PFSK-1 (cell line): ENCODE measurements at regions not wholly inside any gene's neighbourhood (a gene's known extent, or its start where the extent isn't known, plus 50 kb on each side); places are given as distances from the start of the nearest gene placed in this dataset.

ENCODE experiments used
- POLR2AphosphoS5 ChIP-seq: IDR thresholded peaks from 2 replicates; pipeline ENCODE4 v1.6.1; 2012; ENCODE audit warnings: low read depth, mild to moderate bottlenecking, control low read depth, low read length, moderate library complexity
- TF ChIP-seq, protein P1 (sequence below), 2 experiments: IDR thresholded peaks; 2 replicates each; pipeline versions ENCODE4 v1.6.1 to v1.8.0; 2011 to 2012; ENCODE audit warnings: low read depth in 2 of 2, low read length in 2 of 2, control low read depth in 1 of 2, inconsistent platforms in 1 of 2, mild to moderate bottlenecking in 1 of 2, moderate library complexity in 1 of 2; ENCODE audit not compliant: insufficient read depth in 1 of 2

DNA sequence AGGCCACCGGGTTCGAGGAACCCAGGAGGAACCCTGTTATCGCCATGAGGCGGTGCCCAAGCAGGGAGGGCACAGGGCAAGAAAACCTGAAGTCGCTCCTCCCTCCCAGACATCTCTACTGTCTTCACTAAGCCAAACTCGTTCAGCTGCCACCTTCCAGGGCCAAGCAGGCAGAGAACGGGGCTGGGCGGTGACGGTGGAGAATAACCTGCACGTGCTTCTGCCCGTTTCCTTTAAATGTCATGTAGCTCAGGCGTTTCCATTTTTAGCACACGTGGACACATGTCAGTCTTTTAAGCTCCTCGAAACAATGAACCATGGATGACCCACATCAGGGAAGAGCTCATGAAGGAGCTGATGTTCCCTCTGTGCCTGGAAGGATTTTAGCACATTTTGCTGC lies 124.3 kb upstream of the KLF6 start:
- TF ChIP-seq POLR2AphosphoS5 = no peak
- TF ChIP-seq, protein P1, sequence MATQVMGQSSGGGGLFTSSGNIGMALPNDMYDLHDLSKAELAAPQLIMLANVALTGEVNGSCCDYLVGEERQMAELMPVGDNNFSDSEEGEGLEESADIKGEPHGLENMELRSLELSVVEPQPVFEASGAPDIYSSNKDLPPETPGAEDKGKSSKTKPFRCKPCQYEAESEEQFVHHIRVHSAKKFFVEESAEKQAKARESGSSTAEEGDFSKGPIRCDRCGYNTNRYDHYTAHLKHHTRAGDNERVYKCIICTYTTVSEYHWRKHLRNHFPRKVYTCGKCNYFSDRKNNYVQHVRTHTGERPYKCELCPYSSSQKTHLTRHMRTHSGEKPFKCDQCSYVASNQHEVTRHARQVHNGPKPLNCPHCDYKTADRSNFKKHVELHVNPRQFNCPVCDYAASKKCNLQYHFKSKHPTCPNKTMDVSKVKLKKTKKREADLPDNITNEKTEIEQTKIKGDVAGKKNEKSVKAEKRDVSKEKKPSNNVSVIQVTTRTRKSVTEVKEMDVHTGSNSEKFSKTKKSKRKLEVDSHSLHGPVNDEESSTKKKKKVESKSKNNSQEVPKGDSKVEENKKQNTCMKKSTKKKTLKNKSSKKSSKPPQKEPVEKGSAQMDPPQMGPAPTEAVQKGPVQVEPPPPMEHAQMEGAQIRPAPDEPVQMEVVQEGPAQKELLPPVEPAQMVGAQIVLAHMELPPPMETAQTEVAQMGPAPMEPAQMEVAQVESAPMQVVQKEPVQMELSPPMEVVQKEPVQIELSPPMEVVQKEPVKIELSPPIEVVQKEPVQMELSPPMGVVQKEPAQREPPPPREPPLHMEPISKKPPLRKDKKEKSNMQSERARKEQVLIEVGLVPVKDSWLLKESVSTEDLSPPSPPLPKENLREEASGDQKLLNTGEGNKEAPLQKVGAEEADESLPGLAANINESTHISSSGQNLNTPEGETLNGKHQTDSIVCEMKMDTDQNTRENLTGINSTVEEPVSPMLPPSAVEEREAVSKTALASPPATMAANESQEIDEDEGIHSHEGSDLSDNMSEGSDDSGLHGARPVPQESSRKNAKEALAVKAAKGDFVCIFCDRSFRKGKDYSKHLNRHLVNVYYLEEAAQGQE (IDR thresholded peaks at IDR 0.05; ENCODE audit: insufficient read depth in 1 of 2, low read depth in 2 of 2, low read length in 2 of 2) = no peak
